ENCODE measurements at regions not wholly inside any gene's neighbourhood (a gene's known extent, or its start where the extent isn't known, plus 50 kb on each side); places are given as distances from the start of the nearest gene placed in this dataset.

- TF ChIP-seq, protein P1, sequence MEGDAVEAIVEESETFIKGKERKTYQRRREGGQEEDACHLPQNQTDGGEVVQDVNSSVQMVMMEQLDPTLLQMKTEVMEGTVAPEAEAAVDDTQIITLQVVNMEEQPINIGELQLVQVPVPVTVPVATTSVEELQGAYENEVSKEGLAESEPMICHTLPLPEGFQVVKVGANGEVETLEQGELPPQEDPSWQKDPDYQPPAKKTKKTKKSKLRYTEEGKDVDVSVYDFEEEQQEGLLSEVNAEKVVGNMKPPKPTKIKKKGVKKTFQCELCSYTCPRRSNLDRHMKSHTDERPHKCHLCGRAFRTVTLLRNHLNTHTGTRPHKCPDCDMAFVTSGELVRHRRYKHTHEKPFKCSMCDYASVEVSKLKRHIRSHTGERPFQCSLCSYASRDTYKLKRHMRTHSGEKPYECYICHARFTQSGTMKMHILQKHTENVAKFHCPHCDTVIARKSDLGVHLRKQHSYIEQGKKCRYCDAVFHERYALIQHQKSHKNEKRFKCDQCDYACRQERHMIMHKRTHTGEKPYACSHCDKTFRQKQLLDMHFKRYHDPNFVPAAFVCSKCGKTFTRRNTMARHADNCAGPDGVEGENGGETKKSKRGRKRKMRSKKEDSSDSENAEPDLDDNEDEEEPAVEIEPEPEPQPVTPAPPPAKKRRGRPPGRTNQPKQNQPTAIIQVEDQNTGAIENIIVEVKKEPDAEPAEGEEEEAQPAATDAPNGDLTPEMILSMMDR (IDR thresholded peaks at IDR 0.05), result no peak
- TF ChIP-seq POLR2A (IDR thresholded peaks at IDR 0.05), result no peak
- no peak for TF ChIP-seq POLR2AphosphoS5 (IDR thresholded peaks at IDR 0.05; ENCODE audit: insufficient read depth in 1 of 2, low read depth in 1 of 2)
Observed at GRCh38 chr12:92440072-92440471, 262.7 kb upstream of the PLEKHG7 start.
